ENCODE measurements at regions not wholly inside any gene's neighbourhood (a gene's known extent, or its start where the extent isn't known, plus 50 kb on each side); places are given as distances from the start of the nearest gene placed in this dataset.

- DNase-seq: no peak
These were observed 127.8 kb upstream of the RFLNA start for GRCh38 chr12:124167141-124167540.

GRCh38 chr12:124168016-124168786, 126.7 kb upstream of the RFLNA start:
- no peak for DNase-seq

- DNase-seq: no peak
These were observed 125.2 kb upstream of the RFLNA start for GRCh38 chr12:124169577-124170284.

- DNase-seq: no peak
These were observed 124.1 kb upstream of the RFLNA start for GRCh38 chr12:124170760-124171159.

GRCh38 chr12:124171231-124171979, 123.5 kb upstream of the RFLNA start:
- no peak for DNase-seq

- no peak for DNase-seq
These were observed 122.3 kb upstream of the RFLNA start for GRCh38 chr12:124172636-124173035.

- no peak for DNase-seq
These were observed 121.2 kb upstream of the RFLNA start for GRCh38 chr12:124173692-124174091.

GRCh38 chr12:124174451-124175348, 120.2 kb upstream of the RFLNA start:
- DNase-seq: no peak

- DNase-seq: no peak
These were observed 119.2 kb upstream of the RFLNA start for GRCh38 chr12:124175704-124176103.

GRCh38 chr12:124177276-124177950, 117.5 kb upstream of the RFLNA start:
- DNase-seq: no peak

- DNase-seq: no peak
These were observed 117.0 kb upstream of the RFLNA start for GRCh38 chr12:124177951-124178316.

GRCh38 chr12:124179936-124180607, 114.8 kb upstream of the RFLNA start:
- no peak for DNase-seq

GRCh38 chr12:124183172-124183571, 111.7 kb upstream of the RFLNA start:
- DNase-seq: no peak

GRCh38 chr12:124184456-124184855, 110.4 kb upstream of the RFLNA start:
- DNase-seq: peak; percentile 87

- DNase-seq: no peak
These were observed 108.8 kb upstream of the RFLNA start for GRCh38 chr12:124185971-124186686.

GRCh38 chr12:124188084-124188483, 106.8 kb upstream of the RFLNA start:
- DNase-seq: no peak

- peak; percentile 79 for DNase-seq
These were observed 106.1 kb upstream of the RFLNA start for GRCh38 chr12:124188561-124189405.

- no peak for DNase-seq
These were observed 104.4 kb upstream of the RFLNA start for GRCh38 chr12:124190312-124191023.

- DNase-seq: no peak
These were observed 103.9 kb upstream of the RFLNA start for GRCh38 chr12:124191024-124191359.
